Activated CD8-positive, alpha-beta memory T cell treated with anti-CD3 and anti-CD28 coated beads, Interleukin-2, amount 10 ng/mL, durations not matched to agents 7 days and 5 days (primary cell): ENCODE measurements at regions not wholly inside any gene's neighbourhood (a gene's known extent, or its start where the extent isn't known, plus 50 kb on each side); places are given as distances from the start of the nearest gene placed in this dataset.

Experiments used
- ATAC-seq: fragments of 150-1000 bp; cut with Tn5 transposase; one replicate; pipeline ENCODE4 v1.10.0; 2021; ENCODE audit warnings: moderate library complexity
- CTCF ChIA-PET: fragments of 350-600 bp; sonication (Branson Sonifier 250); formaldehyde crosslinking; loops from one replicate; lab custom pipeline; 2021; ENCODE audit warnings: antibody characterized with exemption; lab: Charles Lee
- DNase-seq: peaks from one replicate; pipeline ENCODE4 v3.0.0-alpha.2; 2020
- H3K27ac Mint-ChIP-seq: one replicate; pipeline ENCODE4 v1.8.0; 2021; ENCODE audit warnings: mild to moderate bottlenecking, mixed read lengths
- H3K27me3 Mint-ChIP-seq: one replicate; pipeline ENCODE4 v1.8.0; 2021; ENCODE audit warnings: mixed read lengths
- H3K36me3 Mint-ChIP-seq: one replicate; pipeline ENCODE4 v1.8.0; 2021; ENCODE audit warnings: mild to moderate bottlenecking, mixed read lengths
- H3K4me1 Mint-ChIP-seq: one replicate; pipeline ENCODE4 v1.8.0; 2021; ENCODE audit warnings: mixed read lengths
- H3K4me3 Mint-ChIP-seq: one replicate; pipeline ENCODE4 v1.8.0; 2021; ENCODE audit warnings: mild to moderate bottlenecking, moderate library complexity, mixed read lengths
- H3K9me3 Mint-ChIP-seq: one replicate; pipeline ENCODE4 v1.8.0; 2022; ENCODE audit warnings: low read depth, mixed read lengths

GRCh38 chr17:77814091-77814772 lies 144.3 kb upstream of the TNRC6C start:
- DNase-seq (no peak), ATAC-seq (no peak)
- no peak overlapping the region for H3K27ac Mint-ChIP-seq
- no peak overlapping the region for H3K4me3 Mint-ChIP-seq
- no peaks in the 10 kb centered on the region for H3K9me3 Mint-ChIP-seq
- CTCF ChIA-PET: no interaction called here
- H3K36me3 Mint-ChIP-seq: no peaks in the 10 kb centered on the region
- H3K4me1 Mint-ChIP-seq: no peaks in the 10 kb centered on the region
- peaks cover 9% of the 10 kb centered on the region for H3K27me3 Mint-ChIP-seq

GRCh38 chr17:77815127-77815905 lies 143.2 kb upstream of the TNRC6C start:
- no peaks in the 10 kb centered on the region for H3K4me1 Mint-ChIP-seq
- H3K27ac Mint-ChIP-seq: no peak overlapping the region
- H3K27me3 Mint-ChIP-seq: peaks cover 14% of the 10 kb centered on the region
- CTCF ChIA-PET: no interaction called here
- no peak overlapping the region for H3K4me3 Mint-ChIP-seq
- ATAC-seq (no peak), DNase-seq (no peak)
- H3K9me3 Mint-ChIP-seq: no peaks in the 10 kb centered on the region
- H3K36me3 Mint-ChIP-seq: no peaks in the 10 kb centered on the region

GRCh38 chr17:77817953-77818352 lies 140.6 kb upstream of the TNRC6C start:
- CTCF ChIA-PET: interaction anchor here (0.7 kb wide), 1 partner anchor 29 kb away, joined by 3 read pairs; no protein-coding TSS in a partner anchor
- no peak overlapping the region for H3K4me3 Mint-ChIP-seq
- no peaks in the 10 kb centered on the region for H3K36me3 Mint-ChIP-seq
- H3K27me3 Mint-ChIP-seq: peaks cover 12% of the 10 kb centered on the region
- no peak overlapping the region for H3K27ac Mint-ChIP-seq
- no peak for ATAC-seq
- no peaks in the 10 kb centered on the region for H3K9me3 Mint-ChIP-seq
- no peaks in the 10 kb centered on the region for H3K4me1 Mint-ChIP-seq
- DNase-seq: no peak

- Mint-ChIP-seq H3K27me3 (peaks cover 15% of the 10 kb centered on the region), H3K9me3 (no peaks in the 10 kb centered on the region), H3K27ac (no peak overlapping the region), H3K4me3 (no peak overlapping the region), H3K36me3 (no peaks in the 10 kb centered on the region), H3K4me1 (no peaks in the 10 kb centered on the region)
- no peak for ATAC-seq
- DNase-seq: no peak
- CTCF ChIA-PET: interaction anchor here (1.1 kb wide), 1 partner anchor 89 kb away, joined by 4 read pairs; no protein-coding TSS in a partner anchor
These were observed 139.0 kb upstream of the TNRC6C start for GRCh38 chr17:77819497-77819896.

GRCh38 chr17:77821114-77821513 lies 137.4 kb upstream of the TNRC6C start:
- Mint-ChIP-seq H3K27ac (no peak overlapping the region), H3K4me3 (no peak overlapping the region), H3K36me3 (no peaks in the 10 kb centered on the region), H3K27me3 (peaks cover 15% of the 10 kb centered on the region), H3K4me1 (no peaks in the 10 kb centered on the region), H3K9me3 (no peaks in the 10 kb centered on the region)
- CTCF ChIA-PET: no interaction called here
- ATAC-seq: no peak
- peak; percentile 50 for DNase-seq

- Mint-ChIP-seq H3K27ac (no peak overlapping the region), H3K36me3 (no peaks in the 10 kb centered on the region), H3K4me3 (no peak overlapping the region), H3K27me3 (peaks cover 17% of the 10 kb centered on the region), H3K9me3 (no peaks in the 10 kb centered on the region), H3K4me1 (no peaks in the 10 kb centered on the region)
- no peak for ATAC-seq
- no peak for DNase-seq
- CTCF ChIA-PET: no interaction called here
These were observed 136.0 kb upstream of the TNRC6C start for GRCh38 chr17:77822302-77823030.

- Mint-ChIP-seq H3K9me3 (peaks cover 7% of the 10 kb centered on the region), H3K27ac (no peak overlapping the region), H3K4me3 (no peak overlapping the region), H3K27me3 (peaks cover 10% of the 10 kb centered on the region), H3K36me3 (no peaks in the 10 kb centered on the region), H3K4me1 (no peaks in the 10 kb centered on the region)
- DNase-seq (no peak), ATAC-seq (no peak)
- CTCF ChIA-PET: no interaction called here
These were observed 134.3 kb upstream of the TNRC6C start for GRCh38 chr17:77824102-77824779.

- ATAC-seq: no peak
- no peak overlapping the region for H3K4me3 Mint-ChIP-seq
- H3K27me3 Mint-ChIP-seq: peaks cover 6% of the 10 kb centered on the region
- no peaks in the 10 kb centered on the region for H3K4me1 Mint-ChIP-seq
- CTCF ChIA-PET: interaction anchor here (0.9 kb wide), 1 partner anchor 10 kb away, joined by 3 read pairs; no protein-coding TSS in a partner anchor
- H3K9me3 Mint-ChIP-seq: peaks cover 7% of the 10 kb centered on the region
- no peak for DNase-seq
- no peaks in the 10 kb centered on the region for H3K36me3 Mint-ChIP-seq
- H3K27ac Mint-ChIP-seq: no peak overlapping the region
These were observed 133.7 kb upstream of the TNRC6C start for GRCh38 chr17:77824780-77825280.

- CTCF ChIA-PET: interaction anchor here (0.9 kb wide), 1 partner anchor 9 kb away, joined by 3 read pairs; no protein-coding TSS in a partner anchor
- Mint-ChIP-seq H3K27ac (no peak overlapping the region), H3K4me3 (no peak overlapping the region), H3K27me3 (peaks cover 6% of the 10 kb centered on the region), H3K4me1 (peaks cover 3% of the 10 kb centered on the region), H3K9me3 (peaks cover 7% of the 10 kb centered on the region), H3K36me3 (no peaks in the 10 kb centered on the region)
- DNase-seq (no peak), ATAC-seq (no peak)
These were observed 132.9 kb upstream of the TNRC6C start for GRCh38 chr17:77825621-77826020.

GRCh38 chr17:77826132-77826873 lies 132.2 kb upstream of the TNRC6C start:
- Mint-ChIP-seq H3K4me3 (no peak overlapping the region), H3K27me3 (peaks cover 6% of the 10 kb centered on the region), H3K4me1 (peaks cover 4% of the 10 kb centered on the region), H3K36me3 (no peaks in the 10 kb centered on the region), H3K27ac (no peak overlapping the region), H3K9me3 (peaks cover 7% of the 10 kb centered on the region)
- no peak for ATAC-seq
- no peak for DNase-seq
- CTCF ChIA-PET: no interaction called here

GRCh38 chr17:77827039-77827438 lies 131.5 kb upstream of the TNRC6C start:
- peaks cover 7% of the 10 kb centered on the region for H3K9me3 Mint-ChIP-seq
- ATAC-seq: no peak
- DNase-seq: no peak
- peaks cover 10% of the 10 kb centered on the region for H3K27me3 Mint-ChIP-seq
- H3K27ac Mint-ChIP-seq: no peak overlapping the region
- no peaks in the 10 kb centered on the region for H3K36me3 Mint-ChIP-seq
- H3K4me3 Mint-ChIP-seq: no peak overlapping the region
- CTCF ChIA-PET: no interaction called here
- H3K4me1 Mint-ChIP-seq: peaks cover 4% of the 10 kb centered on the region

GRCh38 chr17:77827511-77827910 lies 131.0 kb upstream of the TNRC6C start:
- no peak overlapping the region for H3K4me3 Mint-ChIP-seq
- peaks cover 7% of the 10 kb centered on the region for H3K9me3 Mint-ChIP-seq
- no peak for DNase-seq
- no peaks in the 10 kb centered on the region for H3K36me3 Mint-ChIP-seq
- peaks cover 4% of the 10 kb centered on the region for H3K4me1 Mint-ChIP-seq
- no peak for ATAC-seq
- H3K27me3 Mint-ChIP-seq: peaks cover 14% of the 10 kb centered on the region
- no peak overlapping the region for H3K27ac Mint-ChIP-seq
- CTCF ChIA-PET: no interaction called here
